ENCODE measurements at regions not wholly inside any gene's neighbourhood (a gene's known extent, or its start where the extent isn't known, plus 50 kb on each side); places are given as distances from the start of the nearest gene placed in this dataset.

GRCh38 chr10:121240011-121240410, 358.2 kb downstream of the FGFR2 start:
- no peaks in the 10 kb centered on the region for H3K9me3 ChIP-seq
- TF ChIP-seq, protein P1, sequence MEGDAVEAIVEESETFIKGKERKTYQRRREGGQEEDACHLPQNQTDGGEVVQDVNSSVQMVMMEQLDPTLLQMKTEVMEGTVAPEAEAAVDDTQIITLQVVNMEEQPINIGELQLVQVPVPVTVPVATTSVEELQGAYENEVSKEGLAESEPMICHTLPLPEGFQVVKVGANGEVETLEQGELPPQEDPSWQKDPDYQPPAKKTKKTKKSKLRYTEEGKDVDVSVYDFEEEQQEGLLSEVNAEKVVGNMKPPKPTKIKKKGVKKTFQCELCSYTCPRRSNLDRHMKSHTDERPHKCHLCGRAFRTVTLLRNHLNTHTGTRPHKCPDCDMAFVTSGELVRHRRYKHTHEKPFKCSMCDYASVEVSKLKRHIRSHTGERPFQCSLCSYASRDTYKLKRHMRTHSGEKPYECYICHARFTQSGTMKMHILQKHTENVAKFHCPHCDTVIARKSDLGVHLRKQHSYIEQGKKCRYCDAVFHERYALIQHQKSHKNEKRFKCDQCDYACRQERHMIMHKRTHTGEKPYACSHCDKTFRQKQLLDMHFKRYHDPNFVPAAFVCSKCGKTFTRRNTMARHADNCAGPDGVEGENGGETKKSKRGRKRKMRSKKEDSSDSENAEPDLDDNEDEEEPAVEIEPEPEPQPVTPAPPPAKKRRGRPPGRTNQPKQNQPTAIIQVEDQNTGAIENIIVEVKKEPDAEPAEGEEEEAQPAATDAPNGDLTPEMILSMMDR (IDR thresholded peaks at IDR 0.05) = no peak
- no peak for TF ChIP-seq POLR2A (IDR thresholded peaks at IDR 0.05)
- no peaks in the 10 kb centered on the region for H3K27me3 ChIP-seq
- no peak overlapping the region for H3K4me3 ChIP-seq
- H3K4me1 ChIP-seq = peaks cover 4 to 55% (median 8%) of the 10 kb centered on the region in 3 donors
- intact Hi-C loops (cut with DNase I) = no loop called here
- DNase-seq = no peak
- H3K36me3 ChIP-seq = no peaks in the 10 kb centered on the region
- no peak overlapping the region for H3K27ac ChIP-seq
- 44 to 62% methylated on average over 4 of the region's 4 CpGs for WGBS, 2 donors

DNA sequence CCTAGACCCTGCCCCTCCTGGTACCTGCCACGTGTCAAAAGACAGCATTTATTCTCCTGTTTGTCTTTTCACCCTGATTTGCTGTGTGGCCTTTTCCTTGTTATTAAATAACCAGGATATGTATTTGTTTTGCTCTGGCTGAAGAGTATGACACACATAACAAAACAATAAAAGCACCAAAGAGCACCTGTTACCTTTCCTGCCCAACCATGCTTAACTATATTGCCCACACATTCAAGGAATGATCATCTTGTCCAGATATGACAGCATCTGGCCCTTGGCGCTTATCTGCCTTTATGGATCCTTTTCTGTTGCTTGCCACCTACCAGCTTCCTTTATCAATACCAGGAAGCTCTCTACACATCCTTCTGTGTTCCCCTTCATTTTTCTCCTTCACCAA, 357.7 kb downstream of the FGFR2 start:
- no peak for DNase-seq
- TF ChIP-seq POLR2A (IDR thresholded peaks at IDR 0.05) = no peak
- TF ChIP-seq, protein P1 (IDR thresholded peaks at IDR 0.05) = no peak
- H3K27ac ChIP-seq = no peak overlapping the region
- H3K4me1 ChIP-seq = peaks cover 4 to 60% (median 8%) of the 10 kb centered on the region in 3 donors
- no peak overlapping the region for H3K4me3 ChIP-seq
- no peaks in the 10 kb centered on the region for H3K9me3 ChIP-seq
- H3K36me3 ChIP-seq = no peaks in the 10 kb centered on the region
- intact Hi-C loops (cut with DNase I) = no loop called here
- WGBS, 2 donors = 75 to 95% methylated on average over 2 of the region's 2 CpGs
- H3K27me3 ChIP-seq = no peaks in the 10 kb centered on the region

GRCh38 chr10:121241337-121241736, 356.9 kb downstream of the FGFR2 start:
- no peaks in the 10 kb centered on the region for H3K9me3 ChIP-seq
- no peak overlapping the region for H3K27ac ChIP-seq
- no peaks in the 10 kb centered on the region for H3K27me3 ChIP-seq
- DNase-seq = no peak
- H3K36me3 ChIP-seq = no peaks in the 10 kb centered on the region
- TF ChIP-seq, protein P1 (IDR thresholded peaks at IDR 0.05) = no peak
- no peak for TF ChIP-seq POLR2A (IDR thresholded peaks at IDR 0.05)
- intact Hi-C loops (cut with DNase I) = no loop called here
- 87 to 90% methylated on average over 6 of the region's 7 CpGs for WGBS, 2 donors
- H3K4me1 ChIP-seq = peaks cover 4 to 68% (median 8%) of the 10 kb centered on the region in 3 donors
- H3K4me3 ChIP-seq = no peak overlapping the region

DNA sequence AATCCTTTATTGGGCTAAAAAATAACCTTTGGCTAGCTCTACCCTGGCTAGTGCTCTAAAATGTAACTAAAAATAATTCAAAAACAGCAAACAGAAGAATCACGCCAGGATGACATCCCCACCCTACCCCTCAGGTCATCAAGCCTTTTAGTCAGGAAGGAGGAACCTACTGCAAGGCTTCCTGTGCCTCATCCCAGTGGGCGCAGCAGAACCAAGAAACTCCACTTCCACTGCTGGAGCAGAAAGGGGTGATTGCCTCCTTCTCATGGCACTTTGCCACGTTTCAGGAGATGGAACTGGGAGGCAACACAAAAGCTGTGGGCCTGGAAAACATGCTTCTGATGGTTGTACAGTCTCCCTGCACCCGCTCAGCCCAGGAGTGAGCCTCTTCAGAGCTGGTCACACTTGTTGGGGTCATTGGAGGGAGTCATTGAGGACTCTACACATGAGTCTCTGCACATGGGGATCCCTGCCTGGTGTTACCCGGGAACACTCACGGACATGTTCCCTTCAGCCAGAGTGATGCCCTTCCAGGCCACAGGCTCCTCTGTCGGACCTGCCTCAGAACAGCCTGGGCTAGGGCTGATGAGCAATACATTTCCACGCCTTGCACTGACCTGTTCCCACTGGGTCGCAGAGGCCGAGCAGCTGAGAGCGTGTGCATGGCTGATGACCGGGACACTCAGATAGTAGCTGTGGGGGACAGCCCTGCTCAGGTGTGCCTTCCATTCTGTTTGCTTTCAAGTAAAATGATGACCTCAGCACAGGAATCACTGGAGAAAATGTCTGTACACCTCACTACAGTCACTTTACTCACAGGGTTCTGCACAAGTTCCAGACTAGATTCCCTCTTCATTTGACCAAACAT, 355.3 kb downstream of the FGFR2 start:
- H3K27ac ChIP-seq = peak overlapping the region in 1 of 4 donors; percentile 5
- no peak overlapping the region for H3K4me3 ChIP-seq
- H3K27me3 ChIP-seq = no peaks in the 10 kb centered on the region
- peaks cover 4 to 70% (median 8%) of the 10 kb centered on the region in 3 donors for H3K4me1 ChIP-seq
- DNase-seq = no peak
- H3K9me3 ChIP-seq = no peaks in the 10 kb centered on the region
- no peaks in the 10 kb centered on the region for H3K36me3 ChIP-seq
- WGBS, 2 donors = 51 to 73% methylated on average over 4 to 6 of the region's 12 CpGs
- TF ChIP-seq, protein P1 (IDR thresholded peaks at IDR 0.05) = no peak
- TF ChIP-seq POLR2A (IDR thresholded peaks at IDR 0.05) = no peak
- intact Hi-C loops (cut with DNase I) = no loop called here

DNA sequence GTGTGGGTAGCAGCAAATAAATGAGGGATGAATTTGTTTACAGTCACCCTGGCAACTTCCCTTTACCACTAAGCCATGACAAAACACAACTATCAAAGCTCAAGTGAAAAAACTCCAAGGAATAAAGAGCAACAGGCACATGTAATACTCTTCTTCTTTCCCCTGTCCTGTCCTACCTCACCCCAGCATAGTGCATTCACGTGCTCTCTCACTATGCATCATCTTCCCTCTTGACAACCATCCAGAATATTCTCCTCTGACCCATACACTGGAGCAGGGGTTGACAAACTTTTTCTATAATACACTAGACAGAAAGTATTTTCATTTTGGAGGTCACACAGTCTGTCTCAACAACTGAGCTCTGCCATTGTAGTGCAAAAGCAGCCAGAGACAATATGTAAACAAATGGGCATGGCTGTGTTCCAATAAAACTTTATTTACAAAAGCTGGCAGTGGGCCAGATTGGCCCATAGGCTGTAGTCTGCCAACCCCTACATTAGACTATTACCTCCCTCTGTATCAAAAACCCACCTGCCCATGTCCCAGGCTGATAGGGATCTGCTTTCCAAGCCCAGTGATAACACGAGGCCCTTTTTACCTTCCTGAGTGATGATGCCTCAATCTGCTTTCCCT, 354.5 kb downstream of the FGFR2 start:
- intact Hi-C loops (cut with DNase I) = no loop called here
- TF ChIP-seq, protein P1 (IDR thresholded peaks at IDR 0.05) = no peak
- no peak for TF ChIP-seq POLR2A (IDR thresholded peaks at IDR 0.05)
- H3K36me3 ChIP-seq = no peaks in the 10 kb centered on the region
- no peaks in the 10 kb centered on the region for H3K27me3 ChIP-seq
- peak overlapping the region in 1 of 4 donors; percentile 5 for H3K27ac ChIP-seq
- DNase-seq = no peak
- WGBS, 2 donors = 43 to 67% methylated on average over 2 of the region's 2 CpGs
- peaks cover 4 to 65% (median 8%) of the 10 kb centered on the region in 3 donors for H3K4me1 ChIP-seq
- H3K9me3 ChIP-seq = no peaks in the 10 kb centered on the region
- no peak overlapping the region for H3K4me3 ChIP-seq
